ENCODE measurements at regions not wholly inside any gene's neighbourhood (a gene's known extent, or its start where the extent isn't known, plus 50 kb on each side); places are given as distances from the start of the nearest gene placed in this dataset.

DNA sequence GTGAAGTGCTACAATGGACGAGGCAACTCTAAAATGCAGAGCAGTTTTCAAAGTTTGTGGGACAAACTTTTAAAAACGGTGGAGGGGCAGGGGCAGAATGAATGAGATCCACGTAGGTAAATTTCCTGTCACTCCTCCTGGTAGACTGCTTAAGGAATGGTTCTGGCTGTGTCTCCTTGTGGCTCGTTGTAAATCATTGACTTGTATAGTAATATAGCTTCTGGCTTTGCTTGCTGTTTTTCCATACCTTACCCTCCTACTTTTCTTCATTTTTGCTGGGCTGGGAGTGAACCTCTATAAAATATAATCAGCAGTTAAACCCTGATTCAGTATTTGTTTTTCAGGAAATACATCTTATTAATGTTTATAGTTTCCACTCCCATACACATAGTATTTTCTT lies 235.7 kb downstream of the TUSC1 start:
- TF ChIP-seq, protein P1, sequence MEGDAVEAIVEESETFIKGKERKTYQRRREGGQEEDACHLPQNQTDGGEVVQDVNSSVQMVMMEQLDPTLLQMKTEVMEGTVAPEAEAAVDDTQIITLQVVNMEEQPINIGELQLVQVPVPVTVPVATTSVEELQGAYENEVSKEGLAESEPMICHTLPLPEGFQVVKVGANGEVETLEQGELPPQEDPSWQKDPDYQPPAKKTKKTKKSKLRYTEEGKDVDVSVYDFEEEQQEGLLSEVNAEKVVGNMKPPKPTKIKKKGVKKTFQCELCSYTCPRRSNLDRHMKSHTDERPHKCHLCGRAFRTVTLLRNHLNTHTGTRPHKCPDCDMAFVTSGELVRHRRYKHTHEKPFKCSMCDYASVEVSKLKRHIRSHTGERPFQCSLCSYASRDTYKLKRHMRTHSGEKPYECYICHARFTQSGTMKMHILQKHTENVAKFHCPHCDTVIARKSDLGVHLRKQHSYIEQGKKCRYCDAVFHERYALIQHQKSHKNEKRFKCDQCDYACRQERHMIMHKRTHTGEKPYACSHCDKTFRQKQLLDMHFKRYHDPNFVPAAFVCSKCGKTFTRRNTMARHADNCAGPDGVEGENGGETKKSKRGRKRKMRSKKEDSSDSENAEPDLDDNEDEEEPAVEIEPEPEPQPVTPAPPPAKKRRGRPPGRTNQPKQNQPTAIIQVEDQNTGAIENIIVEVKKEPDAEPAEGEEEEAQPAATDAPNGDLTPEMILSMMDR (conservative IDR thresholded peaks at IDR 0.05 in 1 of 2, IDR thresholded peaks at IDR 0.05 in 1 of 2; ENCODE audit: extremely low read depth in 1 of 2, insufficient read depth in 1 of 2, low read depth in 1 of 2, low read length in 2 of 2): no peak
- TF ChIP-seq EZH2 (IDR thresholded peaks at IDR 0.05; ENCODE audit: borderline replicate concordance, low read length): no peak

All from mammary epithelial cell (primary cell).